H7 (cell line): ENCODE measurements at regions not wholly inside any gene's neighbourhood (a gene's known extent, or its start where the extent isn't known, plus 50 kb on each side); places are given as distances from the start of the nearest gene placed in this dataset.

ENCODE experiments used
- DNase-seq: peaks from one replicate; pipeline ENCODE4 v3.0.0; 2012
- H3K27me3 ChIP-seq: 2 replicates; pipeline ENCODE4 v1.6.0; 2011; ENCODE audit warnings: mild to moderate bottlenecking, low read length; ENCODE audit not compliant: control insufficient read depth, insufficient read depth
- H3K36me3 ChIP-seq: replicated peaks from 2 replicates; pipeline ENCODE4 v1.5.1; 2011; ENCODE audit warnings: low read length; ENCODE audit not compliant: control insufficient read depth, insufficient read depth
- H3K4me3 ChIP-seq: 2 replicates; pipeline ENCODE4 v1.5.1; 2011; ENCODE audit warnings: low read depth, mild to moderate bottlenecking, control low read depth, low read length, moderate library complexity; ENCODE audit not compliant: insufficient read depth

DNA sequence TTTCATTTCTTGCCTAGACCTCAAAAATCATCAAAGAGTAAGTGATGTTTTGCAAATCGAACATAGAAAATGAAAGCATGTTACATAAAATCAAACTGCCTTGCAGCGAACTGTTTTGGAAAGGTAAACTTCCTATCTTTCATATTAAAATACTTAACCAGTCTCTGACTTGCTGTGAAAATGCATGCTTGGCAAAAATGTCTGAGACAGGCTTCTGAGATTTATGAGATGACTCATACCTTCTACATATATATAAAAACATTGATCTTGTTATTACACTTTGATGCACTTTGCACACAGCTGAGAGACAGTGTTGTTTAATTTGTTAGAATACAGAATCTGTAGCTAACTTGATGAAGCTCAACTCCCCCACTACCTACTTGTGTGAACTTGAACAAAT, 179.1 kb downstream of the KITLG start:
- no peaks in the 10 kb centered on the region for H3K27me3 ChIP-seq
- H3K4me3 ChIP-seq = no peak overlapping the region
- H3K36me3 ChIP-seq = no peaks in the 10 kb centered on the region
- no peak for DNase-seq

DNA sequence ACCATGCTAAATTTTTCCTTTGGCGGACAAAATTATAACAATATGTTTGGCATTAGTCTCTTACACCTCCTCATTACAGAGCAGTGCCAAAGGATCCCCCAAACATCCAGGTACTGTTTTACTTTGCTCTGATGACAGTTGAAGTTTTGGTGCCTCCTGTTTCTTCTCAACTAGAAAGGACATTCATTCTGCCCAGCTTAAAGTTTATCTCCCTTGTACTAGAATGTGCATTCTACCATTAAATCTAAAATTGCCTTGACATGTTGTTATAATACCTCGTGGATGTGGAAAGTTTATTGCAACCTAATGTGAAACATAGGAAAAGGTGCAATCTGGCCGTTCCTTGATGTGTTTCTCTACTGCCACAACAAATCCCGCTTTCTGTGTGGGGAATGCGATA, 173.4 kb downstream of the KITLG start:
- no peak for DNase-seq
- Histone ChIP-seq H3K36me3 (no peaks in the 10 kb centered on the region), H3K27me3 (no peaks in the 10 kb centered on the region), H3K4me3 (no peak overlapping the region)

DNA sequence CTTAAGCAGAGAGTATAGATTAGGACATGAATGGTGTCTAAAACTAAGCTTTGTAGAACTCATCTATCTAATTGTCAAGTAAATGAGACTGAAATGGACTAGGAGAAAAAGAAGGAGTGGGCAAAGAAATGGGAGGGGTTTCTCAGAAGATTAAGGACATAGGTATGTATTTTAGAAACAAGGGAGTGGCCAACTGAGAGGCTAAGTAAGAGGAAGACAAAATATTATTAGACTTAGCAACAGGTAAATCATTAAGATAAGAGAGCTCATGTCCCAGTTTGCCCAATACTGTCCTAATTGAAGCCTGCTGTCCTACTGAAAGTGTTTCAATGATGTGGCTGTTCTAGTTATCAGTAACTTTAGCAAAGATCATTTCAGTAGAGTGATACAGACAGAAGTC, 171.4 kb downstream of the KITLG start:
- no peak overlapping the region for H3K4me3 ChIP-seq
- H3K36me3 ChIP-seq = no peaks in the 10 kb centered on the region
- DNase-seq = no peak
- H3K27me3 ChIP-seq = no peaks in the 10 kb centered on the region

DNA sequence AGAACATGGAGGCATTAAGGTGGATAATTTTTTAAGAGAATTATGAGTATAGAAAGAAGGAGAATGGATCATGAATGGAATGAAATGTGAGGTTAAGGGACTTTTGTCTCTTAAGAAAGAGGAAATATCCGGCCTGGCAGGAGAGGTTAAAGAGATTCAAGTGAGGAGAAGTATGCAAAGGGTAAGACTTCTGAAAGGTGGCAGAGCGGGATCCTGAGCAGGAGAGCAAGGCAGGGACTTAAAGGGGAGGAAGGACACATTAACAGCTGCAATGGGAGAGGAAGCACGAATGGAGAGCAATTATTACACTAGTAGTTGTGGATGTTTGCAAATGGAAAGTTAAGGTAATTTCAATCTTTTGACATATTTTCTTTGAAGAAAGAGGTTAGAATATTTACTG, 171.0 kb downstream of the KITLG start:
- no peak for DNase-seq
- no peaks in the 10 kb centered on the region for H3K36me3 ChIP-seq
- no peaks in the 10 kb centered on the region for H3K27me3 ChIP-seq
- H3K4me3 ChIP-seq = no peak overlapping the region

DNA sequence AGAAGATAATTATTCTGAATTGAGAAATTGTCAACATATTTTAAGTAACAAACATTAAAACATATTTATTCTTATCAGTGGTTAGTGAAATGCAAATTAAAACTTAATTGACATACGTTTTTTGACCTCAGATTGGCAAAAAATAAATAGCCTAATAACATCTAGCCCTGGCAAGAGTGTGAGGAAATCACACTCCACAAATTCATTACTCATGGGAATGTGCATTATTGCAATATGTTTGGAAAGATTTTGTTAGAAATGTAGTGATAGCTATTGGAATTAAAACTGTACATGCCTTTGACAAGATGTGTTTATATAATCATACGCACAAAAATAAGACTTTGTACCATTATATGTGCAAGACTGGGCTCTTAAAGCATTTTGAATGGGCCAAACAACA, 168.6 kb downstream of the KITLG start:
- DNase-seq = no peak
- Histone ChIP-seq H3K4me3 (no peak overlapping the region), H3K36me3 (no peaks in the 10 kb centered on the region), H3K27me3 (no peaks in the 10 kb centered on the region)

DNA sequence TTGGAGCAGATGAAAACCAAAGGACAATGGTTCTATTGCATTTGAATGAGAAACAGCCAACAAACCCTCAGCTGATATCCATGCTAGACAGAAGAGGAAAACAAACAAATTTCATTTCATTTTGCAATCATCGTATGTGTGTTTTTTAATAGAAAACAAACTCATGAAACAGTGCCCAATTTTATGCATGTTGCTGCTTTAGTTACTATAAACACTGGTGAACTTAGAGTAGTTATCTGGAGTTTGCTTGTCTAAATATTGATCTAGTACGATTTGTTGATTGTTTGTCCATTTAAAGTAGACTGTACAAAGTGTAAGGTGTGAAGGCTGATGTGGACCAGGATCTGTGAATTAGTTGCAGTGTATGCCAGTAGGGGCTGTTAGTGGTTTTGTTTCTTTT, 166.6 kb downstream of the KITLG start:
- no peaks in the 10 kb centered on the region for H3K27me3 ChIP-seq
- DNase-seq = no peak
- no peaks in the 10 kb centered on the region for H3K36me3 ChIP-seq

DNA sequence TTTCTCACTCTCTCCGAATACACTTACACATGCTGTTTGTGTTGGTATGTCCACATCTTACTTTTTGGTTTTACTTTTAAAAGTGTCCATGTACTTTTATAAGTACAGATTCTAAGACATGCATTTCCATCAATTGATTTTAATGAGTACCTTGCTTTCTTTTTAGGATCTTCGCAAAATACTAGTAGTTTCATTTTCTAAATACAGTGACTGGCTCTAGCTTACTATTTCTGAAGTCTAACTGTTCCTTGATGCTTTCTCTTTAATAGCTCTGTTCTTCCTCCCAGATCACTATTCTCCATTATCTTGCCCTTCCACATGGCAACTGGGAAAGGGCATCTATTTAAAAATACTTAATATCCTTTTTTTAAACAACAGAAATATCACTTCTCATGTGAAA, 164.1 kb downstream of the KITLG start:
- H3K36me3 ChIP-seq = no peaks in the 10 kb centered on the region
- no peak overlapping the region for H3K4me3 ChIP-seq
- no peak for DNase-seq
- H3K27me3 ChIP-seq = no peaks in the 10 kb centered on the region

More for the DNA sequence above, 166.6 kb downstream of the KITLG start:
- no peak overlapping the region for H3K4me3 ChIP-seq

DNA sequence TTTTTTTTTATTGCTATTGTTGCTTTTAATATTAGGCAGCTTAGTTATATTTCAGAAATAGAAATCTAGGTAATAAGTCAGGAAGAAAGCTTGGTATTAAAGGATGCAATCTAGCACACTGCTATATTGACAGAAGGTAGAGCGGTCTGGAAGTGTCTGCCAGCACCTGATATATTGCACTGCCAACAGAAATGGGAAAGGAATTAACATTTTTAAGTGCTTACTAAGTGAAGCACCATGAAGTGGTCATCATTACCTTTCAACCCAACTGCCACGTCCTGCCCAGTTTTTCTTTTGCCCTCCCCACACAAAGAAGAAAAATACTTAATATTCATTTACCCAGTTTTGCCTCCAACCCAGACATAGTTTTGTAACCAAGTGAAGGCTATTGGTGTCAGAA, 163.5 kb downstream of the KITLG start:
- Histone ChIP-seq H3K27me3 (no peaks in the 10 kb centered on the region), H3K4me3 (no peak overlapping the region), H3K36me3 (no peaks in the 10 kb centered on the region)
- no peak for DNase-seq

DNA sequence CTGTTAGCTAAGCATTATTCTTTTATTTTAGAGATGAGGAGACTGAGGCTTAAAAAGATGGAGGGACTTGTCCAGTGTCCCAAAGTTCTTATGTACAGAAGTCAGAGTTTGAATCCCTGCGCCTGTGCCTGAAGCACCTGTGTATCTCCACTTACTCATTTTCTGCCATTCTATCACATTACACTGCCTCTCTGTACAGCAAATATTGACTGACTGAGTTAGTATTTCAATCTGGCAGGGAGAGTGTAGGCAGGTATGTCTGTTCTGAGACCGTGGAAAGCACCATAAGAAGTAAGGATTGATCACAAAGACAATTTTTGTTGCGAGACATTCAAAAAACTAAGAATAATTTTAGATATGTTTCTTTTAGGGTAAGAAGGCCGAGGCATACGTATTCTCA, 162.7 kb downstream of the KITLG start:
- H3K4me3 ChIP-seq = no peak overlapping the region
- H3K36me3 ChIP-seq = no peaks in the 10 kb centered on the region
- no peak for DNase-seq
- H3K27me3 ChIP-seq = no peaks in the 10 kb centered on the region

DNA sequence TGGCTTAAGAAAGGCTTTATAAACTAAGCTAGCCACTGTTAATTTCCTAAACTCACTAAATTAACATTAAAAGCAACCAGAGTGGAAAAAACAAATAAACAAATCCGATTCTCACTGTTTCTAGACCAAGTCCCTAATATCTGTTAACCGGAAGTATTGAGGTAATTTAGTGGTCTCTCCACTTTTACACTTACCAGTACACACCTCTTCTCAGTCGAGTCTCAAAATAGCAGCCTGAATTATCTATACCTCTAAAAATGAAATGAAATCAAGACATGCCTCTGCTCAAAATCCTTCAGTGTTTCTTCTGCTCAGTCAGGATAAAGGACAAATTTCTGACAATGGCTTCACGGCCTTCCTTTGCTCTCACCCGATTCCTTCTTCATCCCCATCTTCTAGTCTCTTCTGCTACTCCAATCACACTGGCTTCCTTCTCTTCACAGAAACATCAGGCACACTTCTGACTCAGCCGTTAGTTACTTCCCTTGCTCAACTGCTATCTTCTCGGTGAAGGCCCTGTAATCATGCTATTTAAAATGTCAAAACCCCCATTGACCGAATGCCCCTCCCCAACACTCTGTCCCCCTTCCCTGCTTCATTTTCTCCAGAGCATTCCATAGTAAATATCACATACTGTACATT, 161.3 kb downstream of the KITLG start:
- H3K36me3 ChIP-seq = no peaks in the 10 kb centered on the region
- no peak overlapping the region for H3K4me3 ChIP-seq
- no peak for DNase-seq
- H3K27me3 ChIP-seq = no peaks in the 10 kb centered on the region

DNA sequence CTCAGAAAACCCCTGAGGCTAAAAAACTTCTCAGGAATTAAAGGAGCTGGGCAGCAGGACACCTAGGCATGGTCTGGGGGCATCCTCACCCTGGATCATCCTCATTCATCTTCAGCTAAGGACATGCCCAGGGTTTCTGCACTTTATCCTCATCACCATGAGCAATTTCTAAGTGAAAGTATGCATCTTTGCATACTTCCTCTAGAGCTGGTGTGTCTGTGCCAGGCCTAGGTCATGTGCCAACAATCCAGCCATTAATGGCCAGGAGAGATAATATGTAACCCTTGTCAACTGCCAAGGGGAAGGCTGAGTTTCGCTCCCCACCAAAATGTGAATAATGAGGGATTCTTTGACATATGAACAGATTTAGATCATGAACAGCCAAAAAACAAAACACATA, 160.5 kb downstream of the KITLG start:
- H3K4me3 ChIP-seq = no peak overlapping the region
- no peaks in the 10 kb centered on the region for H3K27me3 ChIP-seq
- no peak for DNase-seq

DNA sequence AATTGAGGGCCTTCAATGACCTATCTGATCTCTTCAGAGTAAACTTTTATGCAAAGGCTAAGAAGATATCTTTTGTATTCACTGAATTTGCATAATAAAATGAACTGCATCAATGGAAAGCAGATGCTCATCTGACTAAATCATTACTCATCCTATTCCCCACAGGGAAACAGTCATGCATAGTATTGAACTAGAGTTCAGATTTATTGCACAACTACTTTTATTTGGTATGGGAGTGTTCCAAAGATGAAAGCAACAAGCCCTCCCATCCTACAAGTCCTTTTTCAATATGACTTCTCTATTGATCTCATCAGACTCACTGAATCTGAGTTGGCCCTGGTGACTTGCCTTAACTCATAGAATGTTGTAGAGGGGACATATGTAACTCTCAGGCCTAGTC, 159.8 kb downstream of the KITLG start:
- no peak overlapping the region for H3K4me3 ChIP-seq
- no peaks in the 10 kb centered on the region for H3K27me3 ChIP-seq
- DNase-seq = no peak
- H3K36me3 ChIP-seq = no peaks in the 10 kb centered on the region

More for the DNA sequence above, 160.5 kb downstream of the KITLG start:
- no peaks in the 10 kb centered on the region for H3K36me3 ChIP-seq

DNA sequence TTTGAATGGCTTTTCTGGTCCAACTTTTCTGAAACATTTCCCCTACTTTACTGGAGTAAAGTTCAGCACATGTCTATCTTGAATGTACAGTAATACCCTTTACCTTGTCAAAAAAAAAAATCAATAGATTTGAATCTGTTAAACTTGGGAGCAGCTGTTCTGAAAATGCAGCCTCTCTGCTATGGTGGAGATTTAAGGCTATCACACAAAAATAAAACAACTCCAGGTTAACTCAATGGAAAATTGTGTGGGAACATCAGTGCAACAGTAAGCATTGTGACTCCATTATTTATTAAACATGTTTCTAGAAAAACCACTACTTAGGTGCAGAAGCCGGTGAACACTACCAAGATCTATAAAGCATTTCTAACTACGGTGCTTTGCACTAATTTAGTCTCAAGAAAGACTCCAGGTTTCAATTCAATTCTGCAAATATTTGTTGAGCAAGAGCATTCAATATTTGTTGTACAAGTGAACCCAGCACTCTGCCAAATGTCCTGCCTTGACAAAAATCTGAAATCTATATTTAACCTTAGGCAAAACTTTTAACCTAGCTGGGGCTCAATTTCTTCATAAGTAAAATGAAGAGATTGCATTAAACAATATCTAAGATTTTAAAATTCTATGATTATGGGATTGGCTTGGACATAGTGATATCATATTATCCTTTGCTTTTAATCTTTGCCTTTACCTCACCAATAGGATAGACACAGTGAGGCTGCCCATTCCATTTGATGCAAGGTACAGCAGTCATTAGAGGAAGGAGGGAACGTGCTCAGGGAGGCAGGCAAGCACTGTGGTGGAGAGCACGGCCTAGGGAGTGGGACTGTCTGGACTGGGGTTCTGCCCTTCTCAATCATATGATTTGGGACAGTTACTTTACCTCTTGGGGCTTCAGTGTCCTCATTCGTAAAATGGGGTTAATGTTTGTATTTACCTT, 155.2 kb downstream of the KITLG start:
- no peaks in the 10 kb centered on the region for H3K27me3 ChIP-seq
- no peak overlapping the region for H3K4me3 ChIP-seq
- H3K36me3 ChIP-seq = no peaks in the 10 kb centered on the region

DNA sequence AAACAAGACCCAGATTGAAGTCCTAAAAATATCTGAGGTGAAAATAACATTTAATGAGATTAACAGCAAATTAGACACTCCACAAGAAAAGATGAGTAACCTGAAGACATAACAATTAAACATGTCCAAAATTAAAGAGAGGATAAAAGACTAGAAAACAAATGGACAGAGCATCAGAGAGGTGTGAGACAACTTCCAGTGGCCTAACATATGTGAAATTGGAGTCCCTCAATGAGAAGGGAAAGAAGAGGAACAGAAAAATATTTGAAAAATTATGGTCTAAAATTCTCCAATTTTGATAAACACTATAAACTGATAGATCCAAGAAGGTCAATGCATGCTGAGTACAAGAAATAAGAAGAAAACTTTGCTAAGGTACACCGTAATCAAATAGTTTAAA, 151.9 kb downstream of the KITLG start:
- Histone ChIP-seq H3K27me3 (no peaks in the 10 kb centered on the region), H3K4me3 (no peak overlapping the region), H3K36me3 (no peaks in the 10 kb centered on the region)
- no peak for DNase-seq

More for the DNA sequence above, 155.2 kb downstream of the KITLG start:
- DNase-seq = no peak

DNA sequence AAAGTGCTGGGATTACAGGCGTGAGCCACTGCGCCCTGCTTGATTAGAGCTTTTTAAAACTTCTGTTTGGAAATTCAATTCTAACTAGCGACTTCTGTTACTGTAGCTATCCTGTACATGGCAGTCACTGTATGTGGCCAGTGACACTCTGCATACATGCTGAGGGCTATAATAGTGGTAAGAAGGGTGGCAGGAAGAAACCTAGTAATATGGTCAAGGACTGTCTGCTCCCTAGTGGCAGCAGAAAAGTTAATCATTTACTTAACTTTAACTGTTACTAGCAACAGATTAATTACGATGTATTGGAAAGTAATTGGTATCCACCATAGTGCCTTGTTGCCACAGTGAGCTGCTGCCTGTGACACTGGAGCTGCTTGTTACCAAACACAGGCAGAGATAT, 149.0 kb downstream of the KITLG start:
- Histone ChIP-seq H3K4me3 (no peak overlapping the region), H3K27me3 (no peaks in the 10 kb centered on the region), H3K36me3 (no peaks in the 10 kb centered on the region)
- no peak for DNase-seq
